Activated effector memory CD4-positive, alpha-beta T cell treated with Interleukin-2 at 50 U/mL for 16 hours (primary cell): ENCODE measurements at regions not wholly inside any gene's neighbourhood (a gene's known extent, or its start where the extent isn't known, plus 50 kb on each side); places are given as distances from the start of the nearest gene placed in this dataset.

Experiments
- DNase-seq: peaks from one replicate; pipeline ENCODE4 v3.0.0-alpha.2; 2020

DNA sequence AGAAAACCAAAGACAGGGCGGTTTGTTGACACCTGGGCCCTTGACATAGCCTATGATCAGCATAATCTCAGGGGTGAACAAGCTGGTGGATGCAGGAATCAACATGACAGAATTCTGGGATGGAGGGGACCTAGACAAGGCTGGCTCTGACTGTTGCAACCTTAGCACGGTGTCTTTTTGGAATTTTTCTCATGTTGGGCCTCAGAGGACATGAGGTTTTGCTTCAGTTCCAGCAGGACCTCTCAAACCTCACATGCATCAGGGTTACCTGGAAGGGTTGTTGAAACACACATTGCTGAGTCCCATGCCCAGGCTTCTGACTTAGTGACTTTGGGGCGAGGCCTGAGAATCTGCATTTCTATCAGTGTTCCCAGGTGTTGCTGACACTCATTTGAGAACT lies 345.6 kb upstream of the B3GAT1 start:
- no peak for DNase-seq

DNA sequence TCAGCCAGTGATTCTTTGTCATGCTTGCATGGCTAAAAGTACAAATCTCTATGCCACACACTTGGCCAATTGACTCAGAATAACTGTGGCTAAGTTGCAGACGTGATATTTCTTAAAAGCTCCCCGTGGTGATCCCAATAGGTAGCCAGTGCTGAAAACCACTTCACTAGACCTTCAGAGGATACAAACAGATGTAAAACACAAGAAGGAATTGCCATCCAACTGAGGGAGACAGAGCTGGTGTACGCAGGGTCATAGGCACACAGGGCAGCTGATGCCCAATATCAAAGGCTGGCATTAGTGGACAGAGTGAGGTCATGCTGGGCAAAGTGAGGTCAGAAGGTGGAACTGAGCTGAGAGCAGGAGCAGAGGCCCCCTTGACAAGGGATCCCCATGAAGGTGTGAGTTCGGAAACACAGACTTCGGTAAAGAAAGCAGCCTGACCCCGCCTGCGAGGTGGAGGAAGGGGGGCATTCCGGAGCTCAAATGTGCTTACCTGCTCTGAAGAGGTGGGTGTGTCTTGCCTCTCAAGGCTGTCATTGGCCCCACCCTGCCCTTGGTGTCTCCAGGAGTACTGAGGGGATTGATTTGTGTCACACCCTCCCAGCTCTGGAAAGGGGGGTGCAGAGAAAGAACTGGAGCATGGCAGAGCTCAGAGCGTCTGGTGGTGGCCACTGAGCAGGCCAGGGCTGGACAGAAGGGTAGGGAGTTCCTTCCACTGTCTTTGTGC lies 344.9 kb upstream of the B3GAT1 start:
- DNase-seq = no peak

DNA sequence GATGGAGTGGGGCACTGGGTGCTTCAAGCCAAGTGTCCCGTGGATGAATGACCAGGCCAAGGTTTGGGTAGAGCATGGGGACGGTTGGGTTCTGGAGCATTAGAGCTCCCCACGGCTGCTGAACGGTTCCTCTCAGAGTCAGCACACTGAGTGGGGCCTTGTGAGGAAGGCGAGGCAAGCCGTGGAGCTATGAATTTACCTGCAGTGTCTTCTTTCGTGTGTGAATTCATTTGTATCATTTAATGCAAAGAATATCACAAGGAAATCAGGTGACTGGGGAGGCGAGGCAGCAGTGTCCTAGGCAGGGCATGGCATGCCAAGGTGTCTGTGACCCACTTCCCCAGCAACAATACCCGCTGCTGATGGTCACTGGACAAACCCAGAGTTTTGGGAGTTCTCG lies 343.5 kb upstream of the B3GAT1 start:
- DNase-seq = no peak

DNA sequence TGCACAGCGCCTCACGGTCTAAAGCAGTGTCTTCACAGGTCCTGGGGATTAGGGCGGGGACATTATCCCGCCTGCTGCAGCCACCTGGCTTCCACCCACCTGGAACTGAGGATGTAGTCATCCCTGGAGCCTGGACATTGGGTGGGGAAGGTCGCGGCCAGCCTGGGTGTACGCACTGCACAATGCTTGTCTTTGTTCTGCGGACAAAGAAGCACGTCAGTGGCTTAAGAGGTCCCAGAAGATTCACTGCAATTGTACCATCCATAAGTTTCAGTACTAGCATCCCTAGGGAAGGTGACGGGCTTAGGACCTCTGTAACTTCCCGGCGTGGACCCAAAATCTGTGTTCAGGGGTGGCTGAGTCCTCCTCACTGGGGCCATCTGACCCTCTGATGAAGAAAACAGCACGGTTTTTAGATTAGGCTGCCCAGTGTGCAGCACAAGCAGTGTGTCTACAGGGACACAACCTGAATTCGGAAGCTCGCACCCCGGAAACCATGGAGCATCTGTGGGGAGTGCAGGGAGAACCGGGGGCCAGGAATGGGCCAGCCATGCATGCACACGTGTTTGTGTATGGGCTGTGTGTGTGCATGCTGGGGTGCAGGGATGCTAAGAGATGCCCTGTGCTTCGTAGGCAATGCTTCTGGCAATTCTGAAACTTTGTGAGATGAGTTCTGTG lies 342.6 kb upstream of the B3GAT1 start:
- DNase-seq = no peak

DNA sequence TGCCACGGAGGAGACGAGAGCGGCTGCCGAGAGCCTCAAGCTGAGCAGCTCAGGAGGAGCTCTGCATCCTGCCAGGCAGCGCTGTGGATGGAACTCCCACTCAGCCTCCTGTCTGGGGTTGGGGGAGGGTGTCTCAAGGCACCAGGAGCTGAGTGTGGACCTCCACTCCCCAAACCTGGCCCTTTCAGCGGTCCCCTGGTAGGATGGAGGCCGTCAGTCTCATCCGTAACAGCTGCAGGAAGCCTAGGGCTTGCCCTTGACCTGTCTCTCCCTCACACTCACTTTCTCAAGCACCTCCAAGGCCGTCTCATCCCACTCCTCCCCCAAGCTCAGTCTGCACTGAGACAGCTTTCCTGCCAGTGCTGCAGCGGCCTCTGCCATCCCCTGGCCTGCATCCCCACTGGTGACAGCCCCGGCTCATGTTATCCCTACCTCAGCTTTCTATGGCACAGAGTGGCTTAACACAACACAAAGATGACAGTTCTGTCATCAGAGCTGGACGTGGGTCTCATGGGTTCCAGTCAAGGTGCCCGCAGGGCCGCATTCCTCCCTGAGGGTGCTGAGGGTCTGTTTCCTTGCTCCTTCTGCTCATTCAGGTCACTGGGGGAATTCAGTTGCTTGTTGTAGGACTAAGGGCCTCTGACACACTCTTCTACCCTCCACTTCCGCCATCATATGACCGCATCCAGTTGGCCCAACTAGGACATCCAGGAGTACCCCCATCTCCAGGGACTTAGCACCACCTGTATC lies 341.9 kb upstream of the B3GAT1 start:
- no peak for DNase-seq

DNA sequence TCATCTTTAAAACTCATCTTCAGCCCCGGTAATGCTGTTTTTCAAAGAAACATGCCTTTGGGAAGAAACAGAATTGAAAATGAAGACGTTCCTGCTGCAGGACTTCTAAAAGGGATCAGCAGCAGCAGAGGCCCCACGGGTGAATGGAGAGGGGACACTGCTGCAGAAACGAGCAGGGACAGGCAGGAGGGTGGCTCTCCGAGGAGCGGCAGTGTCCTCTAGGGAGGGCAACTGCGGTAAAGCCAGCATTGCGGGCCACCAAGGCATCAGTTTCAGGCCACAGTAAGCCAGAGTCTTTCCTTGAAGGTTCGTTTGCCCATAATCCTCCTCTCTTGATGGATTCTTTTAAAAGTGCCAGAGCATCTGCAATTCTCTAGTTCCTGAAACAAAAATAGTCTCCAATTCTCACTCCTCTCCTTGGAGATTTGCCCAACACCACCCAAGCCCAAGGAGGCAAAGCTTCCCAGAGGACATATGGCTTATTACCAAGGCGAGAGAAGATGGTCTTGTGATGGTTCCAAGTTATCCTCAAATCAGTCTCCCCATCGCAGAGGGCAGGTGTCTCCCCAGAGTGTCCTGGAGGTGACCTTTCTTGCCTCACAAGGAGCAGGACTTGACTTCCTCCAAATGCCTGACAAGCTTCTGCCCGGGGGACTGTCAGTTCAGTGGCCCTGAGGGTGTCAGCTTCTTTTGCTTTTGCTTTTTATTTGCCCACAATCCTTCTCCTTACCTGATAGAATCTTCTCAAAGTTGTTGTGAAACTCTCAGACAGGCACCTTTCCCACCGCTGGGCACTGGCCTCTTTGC lies 341.1 kb upstream of the B3GAT1 start:
- DNase-seq = no peak

DNA sequence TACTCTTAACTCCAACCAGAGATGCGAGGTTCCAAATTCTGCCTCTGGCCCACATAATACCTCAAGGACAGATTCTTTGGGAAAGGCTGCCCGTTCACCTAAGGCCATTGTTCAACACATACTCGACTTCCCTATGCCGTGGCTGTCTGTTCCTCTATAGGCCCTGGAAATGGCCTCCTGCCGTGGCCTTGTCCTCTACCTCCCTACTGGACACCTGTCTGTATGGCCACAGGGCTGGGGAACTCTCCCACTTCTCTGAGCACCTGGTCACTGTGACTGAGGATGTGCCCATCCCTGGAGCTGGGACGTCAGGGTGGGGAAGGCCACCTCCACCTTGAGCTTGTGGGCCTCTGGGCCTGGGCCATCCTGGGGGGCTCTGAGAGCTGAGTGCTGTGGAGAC lies 340.5 kb upstream of the B3GAT1 start:
- DNase-seq = no peak

DNA sequence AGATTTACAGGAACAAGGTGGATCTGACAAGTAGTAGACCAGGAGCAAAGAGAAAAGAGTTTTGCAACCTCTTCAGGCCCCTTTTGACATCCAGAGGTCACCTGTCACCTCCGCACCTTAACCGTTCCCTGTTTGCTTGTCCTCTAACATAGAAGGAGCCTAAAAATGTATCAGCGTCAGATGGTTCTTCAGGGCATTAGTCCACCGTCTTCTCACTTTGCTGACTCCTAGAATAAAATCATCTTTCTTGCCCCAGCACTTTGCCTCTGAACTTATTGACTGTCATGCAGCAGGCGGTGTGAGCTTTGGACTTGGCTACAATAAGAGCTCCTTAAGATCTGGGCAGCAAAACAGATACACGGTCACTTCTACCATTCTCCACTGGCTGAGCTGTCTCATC lies 339.7 kb upstream of the B3GAT1 start:
- DNase-seq = no peak

DNA sequence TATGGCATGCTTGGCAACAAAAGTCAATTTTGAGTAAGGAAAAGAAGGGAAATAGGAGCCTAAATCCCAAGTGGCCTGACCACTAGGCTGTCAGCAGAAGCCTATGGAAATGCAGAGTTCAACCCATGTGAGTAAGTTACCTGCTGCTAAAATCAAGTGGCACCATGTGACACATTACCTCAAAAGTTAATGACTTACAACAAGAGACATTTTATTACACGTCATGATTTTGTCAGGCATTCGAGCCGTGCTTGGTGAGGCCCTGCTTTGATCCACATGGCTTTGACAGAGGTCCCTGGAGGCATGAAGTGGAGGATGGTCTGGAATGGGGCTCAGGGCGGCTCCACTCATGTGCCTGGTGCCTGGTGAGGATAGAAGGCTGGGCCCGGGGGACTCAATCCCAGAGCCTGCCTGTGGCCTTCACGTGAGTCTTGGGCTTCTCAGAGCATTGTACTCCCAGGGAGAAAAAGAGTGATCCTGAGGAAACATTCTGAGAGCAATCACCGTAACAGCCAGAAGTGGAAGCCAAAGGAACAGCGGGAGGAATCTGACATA lies 339.1 kb upstream of the B3GAT1 start:
- DNase-seq = no peak

DNA sequence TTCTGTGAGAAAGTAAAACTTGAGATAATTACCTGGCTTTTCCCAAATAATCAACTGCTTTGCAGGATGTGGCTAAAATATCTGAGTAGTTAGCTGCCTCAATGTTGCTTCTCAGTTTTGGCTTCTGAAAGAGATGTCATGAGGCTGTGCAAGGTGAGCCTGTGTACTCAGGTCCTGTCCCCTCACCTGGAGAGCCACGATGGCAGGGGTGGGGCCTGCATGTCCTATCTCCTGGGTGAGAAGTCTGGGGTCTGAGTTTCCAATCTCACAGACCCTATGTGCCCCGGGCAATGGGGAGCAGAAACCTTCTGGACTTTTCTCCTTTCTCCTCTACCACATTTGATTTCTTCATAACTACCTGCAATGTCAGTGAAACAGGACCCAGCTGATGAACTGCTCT lies 338.6 kb upstream of the B3GAT1 start:
- no peak for DNase-seq

DNA sequence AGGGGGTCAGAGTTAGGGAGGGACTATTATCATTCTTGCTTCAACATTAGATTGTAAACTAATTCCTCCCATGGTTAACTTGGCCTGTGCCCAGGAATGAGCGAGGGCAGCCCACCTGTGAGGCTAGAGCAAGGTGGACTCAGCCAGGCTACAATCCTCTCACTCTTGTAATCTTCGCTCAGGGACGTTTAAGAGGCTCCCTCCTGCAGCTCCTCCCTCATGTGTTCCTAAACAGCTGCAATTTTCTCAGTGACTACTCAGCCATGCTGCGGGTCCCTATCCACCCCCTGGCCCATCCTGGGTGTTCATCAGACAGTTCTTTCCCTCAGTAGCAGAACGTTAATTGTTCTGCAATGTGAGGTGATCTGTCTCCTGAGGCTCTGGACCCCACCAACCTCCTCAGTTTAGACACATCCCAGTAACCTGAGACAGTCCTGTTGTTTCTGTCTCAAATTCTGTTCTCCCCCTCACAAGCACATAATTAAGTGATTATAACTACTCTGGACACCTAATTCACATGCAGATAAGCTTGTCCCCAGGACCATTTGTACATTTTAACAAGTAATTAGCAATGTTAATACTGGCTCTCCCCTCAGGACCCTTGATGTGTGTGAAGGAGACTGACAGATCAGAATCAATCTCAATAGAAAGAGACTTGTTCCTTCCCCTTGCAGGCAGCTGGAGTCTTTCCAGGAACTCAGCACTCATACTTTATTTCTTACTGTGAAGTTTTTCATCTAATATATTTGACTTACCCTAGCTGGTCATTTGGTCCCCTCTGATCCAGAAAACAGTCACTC lies 337.2 kb upstream of the B3GAT1 start:
- DNase-seq = no peak

DNA sequence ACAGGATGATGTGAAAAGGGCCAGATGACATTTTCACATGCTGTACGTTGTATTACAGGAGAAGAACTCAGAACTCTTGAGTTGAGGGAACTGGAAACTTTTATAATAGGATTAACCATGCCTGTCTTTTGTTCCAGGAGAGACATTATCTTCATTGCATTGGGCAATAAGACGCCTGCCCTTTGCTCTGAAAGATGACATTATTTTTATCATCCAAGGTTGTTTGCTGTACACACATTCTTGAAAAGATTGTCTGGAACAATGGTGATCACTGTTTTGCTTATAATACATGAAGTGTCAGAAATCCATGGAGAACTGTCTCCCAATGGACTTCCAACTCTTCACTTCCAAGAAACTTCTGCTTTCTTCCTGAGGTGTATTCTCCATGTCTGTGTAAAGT lies 334.6 kb upstream of the B3GAT1 start:
- DNase-seq = no peak

DNA sequence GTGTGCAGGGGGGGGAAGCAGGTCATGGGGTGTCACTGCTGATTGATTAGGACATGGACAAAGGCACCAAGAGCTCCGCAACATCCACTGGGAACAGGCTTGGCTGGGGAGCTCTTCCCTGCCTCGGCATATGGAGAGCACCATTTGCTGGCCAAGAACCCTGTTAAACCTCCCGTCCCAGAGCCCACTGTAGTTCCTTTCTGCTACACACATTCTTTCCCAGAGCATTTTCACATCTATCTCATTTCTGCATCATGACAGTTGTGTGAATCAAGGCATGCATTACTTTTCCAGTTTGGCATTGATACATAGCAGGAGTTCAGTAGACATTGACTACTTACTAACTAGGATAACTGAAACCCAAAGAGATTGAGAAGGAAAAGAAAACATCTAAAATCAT lies 333.4 kb upstream of the B3GAT1 start:
- no peak for DNase-seq

DNA sequence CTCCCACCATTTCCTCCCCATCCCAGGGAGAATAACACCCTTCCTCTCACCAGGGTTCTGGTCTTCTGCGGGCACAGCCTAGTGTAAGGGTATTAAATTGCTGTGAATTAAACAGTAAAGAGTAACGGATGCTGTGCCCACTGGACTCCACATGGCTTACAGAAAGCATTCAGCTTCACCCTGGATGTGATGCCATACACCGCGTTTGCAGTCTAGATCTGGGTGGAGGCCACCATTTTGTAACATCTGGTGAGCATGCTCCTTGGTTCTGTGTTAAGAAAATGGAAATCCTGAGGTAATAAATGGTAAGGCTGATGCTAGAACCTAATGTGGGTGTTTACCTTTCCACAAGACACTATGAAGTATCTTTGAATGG lies 331.8 kb upstream of the B3GAT1 start:
- DNase-seq = no peak

DNA sequence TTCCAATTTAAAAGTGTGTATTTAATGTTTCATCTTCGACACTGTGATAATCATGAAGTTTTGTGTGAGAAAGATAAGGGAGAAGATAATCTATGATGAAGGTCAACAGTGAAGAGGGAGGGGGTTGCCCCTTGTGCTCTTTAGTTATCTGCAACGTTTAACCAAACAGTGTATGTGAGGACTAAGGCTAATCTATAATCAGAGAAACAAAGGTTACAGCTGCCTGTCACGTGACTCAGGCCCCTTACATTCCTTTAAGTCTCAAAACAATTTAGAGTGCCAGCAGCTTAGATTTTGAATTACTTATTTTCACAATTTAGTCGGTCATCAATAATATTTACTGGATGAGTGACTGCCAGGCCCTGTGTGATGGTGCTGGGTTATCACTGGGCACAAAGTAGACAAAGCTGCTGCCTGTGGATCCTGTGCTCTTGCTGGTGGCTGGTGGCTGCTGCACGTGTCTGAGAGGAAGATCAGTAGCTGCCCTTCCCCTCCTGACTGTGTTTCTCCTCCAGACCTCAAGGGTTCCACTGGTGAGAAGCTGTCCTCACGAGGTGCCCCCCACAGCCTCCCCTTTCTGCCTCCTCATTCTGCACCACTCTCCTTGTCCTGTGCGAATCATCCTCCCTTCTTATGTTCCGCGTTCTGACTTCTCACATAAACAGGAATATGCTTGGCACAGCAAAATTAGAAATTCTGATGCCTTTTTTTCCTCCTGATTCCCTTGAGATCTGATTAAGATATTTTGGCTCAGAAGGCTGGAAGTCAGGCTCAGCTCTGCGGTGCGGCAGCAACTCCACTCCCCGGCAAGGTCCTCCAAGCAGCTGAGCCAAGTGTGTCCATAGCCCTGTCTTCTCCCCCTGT lies 331.1 kb upstream of the B3GAT1 start:
- DNase-seq = no peak

DNA sequence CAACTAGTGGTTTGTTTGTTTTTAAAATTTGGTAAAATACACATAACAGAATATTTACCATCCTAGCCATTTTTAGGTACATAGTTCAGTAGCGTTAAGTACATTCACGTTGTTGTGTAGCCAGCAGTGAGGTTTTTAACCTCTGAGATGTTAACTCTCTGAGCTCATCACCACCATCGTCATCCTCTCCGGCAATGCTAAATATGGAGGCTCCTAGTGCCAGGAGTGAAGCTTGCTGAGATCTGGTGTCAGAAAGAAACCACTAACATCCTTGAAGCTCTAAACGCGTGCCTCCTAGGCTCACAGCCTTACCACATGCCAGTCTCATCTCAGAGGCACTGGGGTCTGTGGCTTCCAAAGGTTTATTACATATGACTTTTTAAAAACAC lies 330.2 kb upstream of the B3GAT1 start:
- no peak for DNase-seq

DNA sequence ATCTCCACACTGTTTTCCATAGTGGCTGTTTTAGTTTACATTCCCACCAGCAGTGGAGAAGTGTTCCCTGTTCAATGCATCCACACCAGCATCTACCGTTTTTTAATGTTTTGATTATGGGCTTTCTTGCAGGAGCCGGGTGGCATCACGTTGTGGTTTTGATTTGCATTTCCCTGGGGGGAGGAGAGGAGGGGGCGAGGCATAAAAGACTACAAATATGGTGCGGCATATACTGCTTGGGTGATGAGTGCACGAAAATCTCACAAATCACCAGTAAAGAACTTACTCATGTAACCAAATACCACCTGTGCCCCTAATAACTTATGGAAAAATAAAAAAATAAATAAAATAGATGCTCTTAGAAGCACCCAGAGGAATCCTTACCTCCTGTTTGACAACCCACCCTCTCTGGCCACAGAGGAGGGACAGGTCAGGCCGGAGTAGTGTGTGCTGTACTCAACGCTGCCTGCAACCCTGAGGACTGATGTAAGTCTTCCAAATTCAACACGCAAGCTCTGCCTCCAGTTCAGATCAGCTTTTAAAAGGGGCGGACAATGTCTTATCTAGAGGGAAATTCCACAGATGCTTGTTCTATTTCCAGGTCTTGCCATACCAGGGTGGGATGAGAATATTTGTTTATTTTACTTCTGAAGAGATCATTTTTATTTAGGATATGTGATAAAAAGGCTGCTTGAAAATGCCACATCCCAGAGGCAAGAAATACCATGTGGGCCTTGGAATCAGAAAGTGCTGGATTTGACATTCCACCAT lies 329.6 kb upstream of the B3GAT1 start:
- DNase-seq = no peak

DNA sequence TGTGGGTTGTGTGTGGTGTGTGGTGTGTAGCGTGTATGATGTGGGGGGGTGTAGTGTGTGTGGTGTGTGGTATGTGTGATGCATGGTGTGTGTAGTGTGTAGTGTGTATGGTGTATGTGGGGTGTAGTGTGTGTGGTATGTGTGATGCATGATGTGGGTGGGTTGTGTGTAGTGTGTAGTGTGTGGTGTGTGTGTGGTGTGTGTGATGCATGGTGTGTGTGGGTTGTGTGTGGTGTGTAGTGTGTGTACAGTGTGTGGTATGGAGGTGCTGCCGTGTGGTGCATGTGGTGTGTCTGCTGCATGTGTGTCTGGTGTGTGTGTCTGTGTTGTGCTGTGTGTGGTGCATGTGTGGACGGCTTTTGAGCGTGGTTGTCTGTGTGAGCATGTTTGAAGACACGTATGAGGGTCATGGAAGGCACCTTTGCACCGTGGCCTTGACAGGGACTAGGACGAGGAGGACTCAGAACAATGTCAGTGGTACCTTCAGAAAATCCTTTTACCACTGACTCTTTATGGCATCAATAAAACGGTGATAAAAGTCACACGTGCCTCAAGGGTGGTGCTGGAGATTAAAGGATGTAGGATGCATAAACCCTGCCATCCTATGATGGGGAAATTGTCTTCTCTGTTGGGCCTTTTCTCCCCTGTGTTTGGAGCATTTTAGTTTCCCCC lies 328.7 kb upstream of the B3GAT1 start:
- no peak for DNase-seq

DNA sequence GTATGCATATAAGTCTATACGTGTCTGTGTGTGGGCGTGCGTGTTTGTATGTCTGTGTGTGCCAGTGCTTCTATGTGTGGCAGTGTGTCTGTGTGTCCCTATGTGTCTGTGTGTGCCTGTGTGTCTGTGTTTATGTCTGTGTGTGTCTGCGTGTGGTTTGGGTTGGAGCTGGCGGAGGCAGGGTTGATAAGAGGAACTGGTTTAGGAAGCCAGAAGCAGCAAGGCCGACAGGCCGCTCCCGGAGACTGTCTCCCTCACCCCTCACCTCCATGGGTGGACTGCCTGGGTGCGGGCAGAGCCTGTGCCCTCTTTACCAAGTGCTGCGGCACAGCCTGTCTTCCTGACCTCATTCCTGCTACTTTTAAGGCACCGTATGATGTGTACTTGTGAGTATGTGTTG lies 327.1 kb upstream of the B3GAT1 start:
- no peak for DNase-seq

DNA sequence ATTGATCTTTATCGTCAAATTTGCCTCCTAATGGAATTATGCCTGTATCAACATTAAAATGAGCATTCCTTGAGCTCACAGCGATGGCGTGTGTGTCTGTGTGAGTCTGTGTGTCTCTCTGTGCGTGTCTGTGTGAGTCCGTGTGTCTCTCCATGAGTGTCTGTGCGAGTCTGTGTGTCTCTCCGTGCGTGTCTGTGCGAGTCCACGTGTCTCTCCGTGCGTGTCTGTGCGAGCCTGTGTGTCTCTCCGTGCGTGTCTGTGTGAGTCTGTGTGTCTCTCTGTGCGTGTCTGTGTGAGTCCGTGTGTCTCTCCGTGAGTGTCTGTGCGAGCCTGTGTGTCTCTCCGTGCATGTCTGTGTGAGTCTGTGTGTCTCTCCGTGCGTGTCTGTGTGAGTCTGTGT lies 326.5 kb upstream of the B3GAT1 start:
- DNase-seq = no peak
